SH-SY5Y (cell line): ENCODE measurements at regions not wholly inside any gene's neighbourhood (a gene's known extent, or its start where the extent isn't known, plus 50 kb on each side); places are given as distances from the start of the nearest gene placed in this dataset.

Source experiments
- GATA2 ChIP-seq: IDR thresholded peaks from 2 replicates; pipeline ENCODE4 v1.6.1; 2011; ENCODE audit warnings: mild to moderate bottlenecking, low read depth, low read length
- GATA3 ChIP-seq: IDR thresholded peaks from 2 replicates; pipeline ENCODE4 v1.6.1; 2011; ENCODE audit warnings: low read depth, mild to moderate bottlenecking, low read length, moderate library complexity

- TF ChIP-seq GATA2 (no peak), GATA3 (no peak)
Observed at GRCh38 chr13:72261732-72262131, 394.7 kb upstream of the DACH1 start.
